Astrocyte (in vitro differentiated cells and primary cell): ENCODE measurements at regions not wholly inside any gene's neighbourhood (a gene's known extent, or its start where the extent isn't known, plus 50 kb on each side); places are given as distances from the start of the nearest gene placed in this dataset.

Source experiments
- EZH2 ChIP-seq: IDR thresholded peaks from 2 replicates; pipeline ENCODE4 v1.6.1; 2012; ENCODE audit warnings: mild to moderate bottlenecking, low read length, inconsistent platforms; ENCODE audit not compliant: insufficient read depth
- TF ChIP-seq, protein P1 (sequence below): IDR thresholded peaks from 2 replicates; pipeline ENCODE4 v1.5.1; 2011; ENCODE audit warnings: low read depth, mild to moderate bottlenecking, inconsistent platforms, low read length, moderate library complexity; ENCODE audit not compliant: insufficient read depth

DNA sequence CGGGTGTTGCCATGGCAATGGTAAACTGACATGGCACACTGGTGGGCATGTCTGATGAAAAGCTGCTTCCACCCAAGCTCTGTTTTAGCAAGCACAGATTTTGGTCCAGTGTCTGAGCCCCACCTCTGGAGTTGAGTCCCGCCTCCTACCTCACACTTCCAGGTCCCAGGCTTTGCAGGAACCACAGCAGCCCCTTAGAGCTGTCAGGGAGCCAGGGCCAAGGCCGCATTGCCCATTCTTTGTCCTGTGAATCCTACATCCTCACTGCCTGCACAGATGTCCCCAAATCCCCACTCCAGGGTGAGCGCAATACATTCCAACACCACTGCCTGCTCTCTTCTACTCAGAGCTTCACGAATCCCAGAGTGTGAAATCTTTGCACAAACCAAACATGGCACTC lies 292.2 kb downstream of the PREX1 start:
- TF ChIP-seq, protein P1, sequence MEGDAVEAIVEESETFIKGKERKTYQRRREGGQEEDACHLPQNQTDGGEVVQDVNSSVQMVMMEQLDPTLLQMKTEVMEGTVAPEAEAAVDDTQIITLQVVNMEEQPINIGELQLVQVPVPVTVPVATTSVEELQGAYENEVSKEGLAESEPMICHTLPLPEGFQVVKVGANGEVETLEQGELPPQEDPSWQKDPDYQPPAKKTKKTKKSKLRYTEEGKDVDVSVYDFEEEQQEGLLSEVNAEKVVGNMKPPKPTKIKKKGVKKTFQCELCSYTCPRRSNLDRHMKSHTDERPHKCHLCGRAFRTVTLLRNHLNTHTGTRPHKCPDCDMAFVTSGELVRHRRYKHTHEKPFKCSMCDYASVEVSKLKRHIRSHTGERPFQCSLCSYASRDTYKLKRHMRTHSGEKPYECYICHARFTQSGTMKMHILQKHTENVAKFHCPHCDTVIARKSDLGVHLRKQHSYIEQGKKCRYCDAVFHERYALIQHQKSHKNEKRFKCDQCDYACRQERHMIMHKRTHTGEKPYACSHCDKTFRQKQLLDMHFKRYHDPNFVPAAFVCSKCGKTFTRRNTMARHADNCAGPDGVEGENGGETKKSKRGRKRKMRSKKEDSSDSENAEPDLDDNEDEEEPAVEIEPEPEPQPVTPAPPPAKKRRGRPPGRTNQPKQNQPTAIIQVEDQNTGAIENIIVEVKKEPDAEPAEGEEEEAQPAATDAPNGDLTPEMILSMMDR: no peak
- TF ChIP-seq EZH2: no peak
